IMR-90 (cell line): ENCODE measurements at regions not wholly inside any gene's neighbourhood (a gene's known extent, or its start where the extent isn't known, plus 50 kb on each side); places are given as distances from the start of the nearest gene placed in this dataset.

Experiments used
- ATAC-seq: fragments of 200-7000 bp; cut with Tn5 transposase; 2 replicates; pipeline ENCODE4 v1.9.1; 2020; ENCODE audit warnings: low read depth, mild to moderate bottlenecking, moderate library complexity
- BruUV-seq: library from RNA; stranded (reverse); fragments of 400-500 nt; replicated peaks from 2 replicates; lab custom pipeline; 2021; lab: Mats Ljungman, UMichigan
- CTCF ChIA-PET: fragments of 300-600 bp; formaldehyde crosslinking; extraction: SDS; loops from one replicate; lab custom pipeline; 2021; ENCODE audit warnings: antibody characterized with exemption; lab: Yijun Ruan, JAX
- POLR2A ChIA-PET: fragments of 300-600 bp; sonication (Branson Sonifier 250); formaldehyde crosslinking; loops from one replicate; lab custom pipeline; 2022; ENCODE audit warnings: antibody characterized with exemption; ENCODE audit not compliant: unreplicated experiment; lab: Charles Lee
- DNase-seq: peaks from one replicate; pipeline ENCODE4 v3.0.0; 2013
- H2AFZ ChIP-seq: replicated peaks from 2 replicates; pipeline ENCODE3; 2013; ENCODE audit warnings: low read length, mild to moderate bottlenecking; ENCODE audit not compliant: poor library complexity
- H2AK5ac ChIP-seq: 2 replicates; pipeline ENCODE4 v1.6.1; 2013; ENCODE audit warnings: low read depth, low read length, inconsistent platforms
- H2AK9ac ChIP-seq: replicated peaks from 2 replicates; pipeline ENCODE3; 2013; ENCODE audit warnings: mild to moderate bottlenecking, low read depth, low read length, moderate library complexity; ENCODE audit not compliant: poor library complexity
- H2BK120ac ChIP-seq: 2 replicates; pipeline ENCODE4 v1.6.1; 2013; ENCODE audit warnings: low read depth, low read length, inconsistent platforms
- H2BK15ac ChIP-seq: 3 replicates; pipeline ENCODE4 v1.6.1; 2013; ENCODE audit warnings: low read depth, low read length, inconsistent platforms
- H2BK20ac ChIP-seq: 2 replicates; pipeline ENCODE4 v1.6.1; 2013; ENCODE audit warnings: low read depth, mild to moderate bottlenecking, inconsistent platforms, low read length, moderate library complexity
- H2BK5ac ChIP-seq: 2 replicates; pipeline ENCODE4 v1.6.1; 2013; ENCODE audit warnings: mild to moderate bottlenecking, low read depth, low read length, inconsistent platforms; ENCODE audit not compliant: poor library complexity, severe bottlenecking
- H3K14ac ChIP-seq: replicated peaks from 2 replicates; pipeline ENCODE4 v1.6.1; 2013; ENCODE audit warnings: low read depth, low read length, inconsistent platforms
- H3K18ac ChIP-seq: 2 replicates; pipeline ENCODE4 v1.6.1; 2013; ENCODE audit warnings: low read depth, low read length, control low read depth
- H3K23ac ChIP-seq: 2 replicates; pipeline ENCODE4 v1.6.1; 2013; ENCODE audit warnings: low read depth, low read length, inconsistent platforms
- H3K27ac ChIP-seq: 2 replicates; pipeline ENCODE4 v1.5.1; 2013; ENCODE audit warnings: mild to moderate bottlenecking, control low read depth, low read length; ENCODE audit not compliant: insufficient read depth
- H3K27me3 ChIP-seq: 2 replicates; pipeline ENCODE4 v1.6.1; 2013; ENCODE audit warnings: low read length; ENCODE audit not compliant: control insufficient read depth, insufficient read depth
- H3K36me3 ChIP-seq: 2 replicates; pipeline ENCODE4 v1.6.1; 2013; ENCODE audit warnings: low read length, mixed read lengths; ENCODE audit not compliant: control insufficient read depth, insufficient read depth
- H3K4ac ChIP-seq: 2 replicates; pipeline ENCODE4 v1.6.1; 2013; ENCODE audit warnings: low read depth, low read length, inconsistent platforms
- H3K4me1 ChIP-seq: 2 replicates; pipeline ENCODE4 v1.6.1; 2013; ENCODE audit warnings: low read length, mixed read lengths; ENCODE audit not compliant: control insufficient read depth, insufficient read depth
- H3K4me2 ChIP-seq: 2 replicates; pipeline ENCODE4 v1.6.1; 2013; ENCODE audit warnings: low read depth, mild to moderate bottlenecking, control low read depth, low read length, moderate library complexity
- H3K4me3 ChIP-seq: 2 replicates; pipeline ENCODE4 v1.5.1; 2013; ENCODE audit warnings: low read depth, mild to moderate bottlenecking, control low read depth, low read length, moderate library complexity; ENCODE audit not compliant: insufficient read depth
- H3K56ac ChIP-seq: 2 replicates; pipeline ENCODE4 v1.6.1; 2013; ENCODE audit warnings: low read length, inconsistent platforms; ENCODE audit not compliant: insufficient read depth; ENCODE audit errors: extremely low read depth
- H3K79me1 ChIP-seq, 2 experiments: 2 replicates each; pipeline ENCODE4 v1.6.1; 2013; ENCODE audit warnings: low read length in 2 of 2, inconsistent platforms in 1 of 2, low read depth in 1 of 2
- H3K9ac ChIP-seq: 2 replicates; pipeline ENCODE4 v1.6.1; 2013; ENCODE audit warnings: low read depth, low read length, control low read depth
- H3K9me1 ChIP-seq: 2 replicates; pipeline ENCODE4 v1.6.1; 2013; ENCODE audit warnings: low read length, inconsistent platforms; ENCODE audit not compliant: insufficient read depth
- H3K9me3 ChIP-seq: 2 replicates; pipeline ENCODE4 v1.6.1; 2013; ENCODE audit warnings: low read length; ENCODE audit not compliant: control insufficient read depth, insufficient read depth
- H4K20me1 ChIP-seq: 2 replicates; pipeline ENCODE4 v1.6.1; 2013; ENCODE audit warnings: low read length, inconsistent platforms; ENCODE audit not compliant: insufficient read depth
- H4K5ac ChIP-seq: 2 replicates; pipeline ENCODE4 v1.6.1; 2013; ENCODE audit warnings: mild to moderate bottlenecking, low read depth, low read length, control low read depth
- H4K8ac ChIP-seq, 2 experiments: 2 replicates each; pipeline ENCODE4 v1.6.1; 2013; ENCODE audit warnings: low read depth in 2 of 2, low read length in 2 of 2, control low read depth in 1 of 2, inconsistent platforms in 1 of 2
- H4K91ac ChIP-seq: 2 replicates; pipeline ENCODE4 v1.6.1; 2013; ENCODE audit warnings: low read depth, low read length, inconsistent platforms; ENCODE audit not compliant: insufficient read depth
- BHLHE40 ChIP-seq: fragments of 150-350 bp; IDR thresholded peaks from 2 replicates; pipeline ENCODE4 v1.6.1; 2016; ENCODE audit warnings: mild to moderate bottlenecking, low read depth, low read length
- CEBPB ChIP-seq: IDR thresholded peaks from 2 replicates; pipeline ENCODE4 v1.6.1; 2012; ENCODE audit warnings: low read depth, low read length, improper control_type of control experiment
- CHD1 ChIP-seq: IDR thresholded peaks from 2 replicates; pipeline ENCODE4 v1.6.1; 2012; ENCODE audit warnings: low read depth, low read length, improper control_type of control experiment
- NFE2L2 ChIP-seq: fragments of 150-350 bp; IDR thresholded peaks from 2 replicates; pipeline ENCODE4 v1.6.1; 2016; ENCODE audit warnings: low read depth, mild to moderate bottlenecking, low read length
- RFX5 ChIP-seq: IDR thresholded peaks from 2 replicates; pipeline ENCODE4 v1.8.0; 2012; ENCODE audit warnings: low read depth, mild to moderate bottlenecking, low read length, moderate library complexity
- SMC3 ChIP-seq: fragments of 150-350 bp; IDR thresholded peaks from 2 replicates; pipeline ENCODE4 v1.6.1; 2016; ENCODE audit warnings: low read depth, mild to moderate bottlenecking, antibody characterized with exemption, low read length, moderate library complexity
- WGBS, 2 experiments: methylation state at CpG; one replicate each; pipeline versions ENCODE4 v1.1.5 to v1.1.7; 2013; ENCODE audit warnings: missing lambda C conversion rate in 2 of 2; ENCODE audit not compliant: insufficient read length in 1 of 2; ENCODE audit errors: extremely low coverage in 2 of 2; 5-methylcytosine and 5-hydroxymethylcytosine counted together
- dilution Hi-C: fragments of 300-500 bp; cut with HindIII; formaldehyde crosslinking; loops from one replicate; pipeline ENCODE4 v1.14.3; 2018; ENCODE audit warnings: low sequenced_read_pairs; ENCODE audit not compliant: unreplicated experiment
- in situ Hi-C: fragments of 300-500 bp; cut with MboI; formaldehyde crosslinking; loops from 3 replicates; pipeline ENCODE4 v1.14.3; 2019; ENCODE audit warnings: low sequenced_read_pairs, inconsistent platforms, mixed read lengths
- intact Hi-C: fragments of 100-400 bp; cut with micrococcal nuclease; formaldehyde crosslinking; loops from 2 replicates; pipeline ENCODE4 v1.10.0; 2022

DNA sequence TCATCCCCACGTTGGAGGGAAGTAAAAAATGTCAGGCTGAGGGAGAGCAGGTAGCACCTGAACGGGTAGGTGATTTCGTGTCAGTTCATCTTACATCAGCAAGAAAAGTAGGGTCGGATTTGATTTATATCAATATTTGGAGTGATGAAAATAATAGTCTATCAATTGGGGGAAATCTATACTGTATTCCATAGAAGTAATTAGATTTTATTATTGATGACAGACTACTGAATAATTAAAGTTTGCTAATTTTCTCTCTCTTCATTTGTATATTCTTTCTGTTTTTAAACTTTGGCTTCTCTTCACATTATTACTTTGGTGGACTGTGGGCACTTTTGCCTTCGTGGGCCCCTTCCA, 78.4 kb downstream of the OLIG3 start:
- Histone ChIP-seq H3K79me1 (no peaks in the 10 kb centered on the region), H3K4me3 (no peak overlapping the region), H3K23ac (no peak overlapping the region), H3K56ac (no peak overlapping the region), H3K4me1 (no peaks in the 10 kb centered on the region), H4K5ac (no peak overlapping the region), H3K9ac (no peak overlapping the region), H2AK9ac (no peak overlapping the region), H3K4me2 (no peak overlapping the region), H4K20me1 (no peaks in the 10 kb centered on the region), H3K9me1 (no peaks in the 10 kb centered on the region), H3K18ac (no peak overlapping the region), H3K4ac (no peak overlapping the region), H2BK20ac (no peak overlapping the region), H4K91ac (no peak overlapping the region), H2AFZ (peak overlapping the region; percentile 16), H3K27me3 (peaks cover 17% of the 10 kb centered on the region), H2AK5ac (no peak overlapping the region), H4K8ac (no peak overlapping the region), H3K27ac (no peak overlapping the region), H2BK15ac (no peak overlapping the region), H3K14ac (no peak overlapping the region), H3K36me3 (no peaks in the 10 kb centered on the region), H2BK5ac (no peak overlapping the region), H3K9me3 (no peaks in the 10 kb centered on the region), H2BK120ac (no peak overlapping the region)
- dilution Hi-C loops = no loop called here
- ChIA-PET CTCF (interaction anchor here (0.7 to 1.2 kb wide), 4 partner anchors 9 to 81 kb away, joined by 3 to 5 read pairs (median 4); no protein-coding TSS in a partner anchor), POLR2A (no interaction called here)
- no TSS peak for BruUV-seq
- WGBS, 2 experiments = no CpG with 5 or more reads among the region's 5 CpGs
- no peak for TF ChIP-seq SMC3
- no peak for TF ChIP-seq RFX5
- TF ChIP-seq NFE2L2 = no peak
- TF ChIP-seq CHD1 = no peak
- TF ChIP-seq CEBPB = no peak
- TF ChIP-seq BHLHE40 = no peak
- intact Hi-C loops = loop anchor here (1.0 to 10.0 kb wide), 3 partner anchors 145 to 322 kb away; no protein-coding TSS in a partner anchor
- ATAC-seq (no peak), DNase-seq (no peak)
- in situ Hi-C loops = no loop called here
